HEK293T (cell line): ENCODE measurements at regions not wholly inside any gene's neighbourhood (a gene's known extent, or its start where the extent isn't known, plus 50 kb on each side); places are given as distances from the start of the nearest gene placed in this dataset.
"Not testable (repeated sequence)": the region's sequence is repeated elsewhere in the genome, so short reads cannot be mapped to it uniquely, and the experiment has no call there.

ENCODE experiments used
- CTCF ChIA-PET: fragments of 350-600 bp; formaldehyde crosslinking; extraction: SDS; loops from one replicate; lab custom pipeline; 2021; ENCODE audit warnings: antibody characterized with exemption, inconsistent platforms; lab: Yijun Ruan, JAX
- POLR2A ChIA-PET: fragments of 350-600 bp; formaldehyde crosslinking; extraction: SDS; loops from one replicate; lab custom pipeline; 2020; ENCODE audit warnings: antibody characterized with exemption, inconsistent platforms; lab: Yijun Ruan, JAX
- DNase-seq: peaks from one replicate; pipeline ENCODE4 v3.0.0; 2012; ENCODE audit warnings: mixed read lengths; ENCODE audit errors: extremely low spot score
- ARNT ChIP-seq: fragments of 450-650 bp; IDR thresholded peaks from 2 replicates; pipeline ENCODE4 v1.6.1; 2017; ENCODE audit warnings: mild to moderate bottlenecking
- BHLHE40 ChIP-seq: fragments of 450-650 bp; IDR thresholded peaks from 2 replicates; pipeline ENCODE4 v1.6.1; 2016; ENCODE audit warnings: mild to moderate bottlenecking, moderate library complexity, borderline replicate concordance
- CTBP1 ChIP-seq: fragments of 450-650 bp; IDR thresholded peaks from 2 replicates; pipeline ENCODE4 v1.6.1; 2016; ENCODE audit warnings: borderline replicate concordance
- ELF4 ChIP-seq: fragments of 450-650 bp; IDR thresholded peaks from 2 replicates; pipeline ENCODE4 v1.6.1; 2017; ENCODE audit warnings: antibody characterized with exemption
- FOXA1 ChIP-seq: fragments of 450-650 bp; IDR thresholded peaks from 2 replicates; pipeline ENCODE4 v1.6.1; 2016; ENCODE audit warnings: mild to moderate bottlenecking
- FOXK2 ChIP-seq: fragments of 450-650 bp; IDR thresholded peaks from 2 replicates; pipeline ENCODE4 v1.6.1; 2016; ENCODE audit warnings: mild to moderate bottlenecking
- FOXM1 ChIP-seq: fragments of 450-650 bp; IDR thresholded peaks from 2 replicates; pipeline ENCODE4 v1.6.1; 2017; ENCODE audit warnings: mild to moderate bottlenecking, borderline replicate concordance
- HDGF ChIP-seq: fragments of 450-650 bp; IDR thresholded peaks from 2 replicates; pipeline ENCODE4 v1.6.1; 2017; ENCODE audit warnings: antibody characterized with exemption, borderline replicate concordance
- L3MBTL2 ChIP-seq: fragments of 450-650 bp; conservative IDR thresholded peaks from 2 replicates; pipeline ENCODE4 v1.6.1; 2016; ENCODE audit warnings: mild to moderate bottlenecking
- LEF1 ChIP-seq: fragments of 450-650 bp; IDR thresholded peaks from 2 replicates; pipeline ENCODE4 v1.6.1; 2017; ENCODE audit warnings: mild to moderate bottlenecking, borderline replicate concordance
- NFRKB ChIP-seq: fragments of 450-650 bp; IDR thresholded peaks from 2 replicates; pipeline ENCODE4 v1.6.1; 2016; ENCODE audit warnings: mild to moderate bottlenecking, moderate library complexity
- PKNOX1 ChIP-seq: fragments of 450-650 bp; IDR thresholded peaks from 2 replicates; pipeline ENCODE4 v1.6.1; 2016
- SP1 ChIP-seq: fragments of 450-650 bp; IDR thresholded peaks from 2 replicates; pipeline ENCODE4 v1.6.1; 2017
- SUZ12 ChIP-seq: fragments of 450-650 bp; IDR thresholded peaks from 2 replicates; pipeline ENCODE4 v1.6.1; 2016; ENCODE audit warnings: mild to moderate bottlenecking
- TARDBP ChIP-seq: fragments of 450-650 bp; IDR thresholded peaks from 2 replicates; pipeline ENCODE4 v1.6.1; 2016
- ZNF384 ChIP-seq: fragments of 450-650 bp; IDR thresholded peaks from 2 replicates; pipeline ENCODE4 v1.6.1; 2016

GRCh38 chr7:76139670-76140069 lies 62.0 kb upstream of the SRRM3 start:
- no peak for DNase-seq
- TF ChIP-seq FOXM1, result no peak
- CTCF ChIA-PET, result no interaction called here

GRCh38 chr7:76140259-76140658 lies 61.4 kb upstream of the SRRM3 start:
- DNase-seq, POLR2A ChIA-PET: not testable (repeated sequence)
- CTCF ChIA-PET, result interaction anchor here (0.7 kb wide), 1 partner anchor 71 kb away, joined by 3 read pairs; no protein-coding TSS in a partner anchor

More at GRCh38 chr7:76139670-76140069, 62.0 kb upstream of the SRRM3 start:
- POLR2A ChIA-PET, result interaction anchor here (1.1 kb wide), 1 partner anchor 27 kb away, joined by 5 read pairs; no protein-coding TSS in a partner anchor

GRCh38 chr7:76142861-76143260 lies 58.8 kb upstream of the SRRM3 start:
- POLR2A ChIA-PET, result no interaction called here
- no peak for DNase-seq
- no peak for TF ChIP-seq NFRKB
- TF ChIP-seq ZNF384, result no peak
- TF ChIP-seq BHLHE40, result no peak
- TF ChIP-seq L3MBTL2, result no peak
- no peak for TF ChIP-seq PKNOX1
- no peak for TF ChIP-seq FOXM1
- TF ChIP-seq CTBP1, result no peak
- no peak for TF ChIP-seq FOXA1
- TF ChIP-seq TARDBP, result no peak
- no peak for TF ChIP-seq LEF1
- no peak for TF ChIP-seq HDGF
- TF ChIP-seq SUZ12, result no peak
- TF ChIP-seq SP1, result no peak
- no peak for TF ChIP-seq ELF4
- TF ChIP-seq ARNT, result no peak
- TF ChIP-seq FOXK2, result no peak
- CTCF ChIA-PET, result no interaction called here

- DNase-seq, CTCF ChIA-PET, POLR2A ChIA-PET: not testable (repeated sequence)
Measured at GRCh38 chr7:76144664-76145270, 56.9 kb upstream of the SRRM3 start.

GRCh38 chr7:76146374-76146773 lies 55.3 kb upstream of the SRRM3 start:
- DNase-seq, result no peak
- ChIA-PET POLR2A (no interaction called here), CTCF (no interaction called here)
- no peak for TF ChIP-seq CTBP1
- no peak for TF ChIP-seq ZNF384
- no peak for TF ChIP-seq ARNT
- no peak for TF ChIP-seq HDGF
- TF ChIP-seq L3MBTL2, result no peak
- TF ChIP-seq TARDBP, result no peak
- no peak for TF ChIP-seq ELF4
- no peak for TF ChIP-seq FOXA1
- no peak for TF ChIP-seq LEF1
- TF ChIP-seq NFRKB, result no peak
- TF ChIP-seq PKNOX1, result no peak
- TF ChIP-seq FOXK2, result no peak
- no peak for TF ChIP-seq SP1
- TF ChIP-seq SUZ12, result no peak
- TF ChIP-seq BHLHE40, result no peak
- no peak for TF ChIP-seq FOXM1

GRCh38 chr7:76148947-76149346 lies 52.7 kb upstream of the SRRM3 start:
- DNase-seq, POLR2A ChIA-PET: not testable (repeated sequence)
- CTCF ChIA-PET, result interaction anchor here (1.7 kb wide), 1 partner anchor 30 kb away, joined by 5 read pairs; no protein-coding TSS in a partner anchor

GRCh38 chr7:76149847-76150691 lies 51.6 kb upstream of the SRRM3 start:
- no peak for DNase-seq
- ChIA-PET CTCF (interaction anchor here (1.7 kb wide), 1 partner anchor 28 kb away, joined by 5 read pairs; no protein-coding TSS in a partner anchor), POLR2A (interaction anchor here (1.0 kb wide), 1 partner anchor 102 kb away, joined by 4 read pairs; the partner anchor contains the start of genes MDH2 and STYXL1)
- TF ChIP-seq FOXM1 (no peak), SP1 (no peak), HDGF (no peak), NFRKB (no peak), FOXA1 (no peak), FOXK2 (no peak), LEF1 (no peak), TARDBP (no peak)
